ENCODE measurements at regions not wholly inside any gene's neighbourhood (a gene's known extent, or its start where the extent isn't known, plus 50 kb on each side); places are given as distances from the start of the nearest gene placed in this dataset.

DNA sequence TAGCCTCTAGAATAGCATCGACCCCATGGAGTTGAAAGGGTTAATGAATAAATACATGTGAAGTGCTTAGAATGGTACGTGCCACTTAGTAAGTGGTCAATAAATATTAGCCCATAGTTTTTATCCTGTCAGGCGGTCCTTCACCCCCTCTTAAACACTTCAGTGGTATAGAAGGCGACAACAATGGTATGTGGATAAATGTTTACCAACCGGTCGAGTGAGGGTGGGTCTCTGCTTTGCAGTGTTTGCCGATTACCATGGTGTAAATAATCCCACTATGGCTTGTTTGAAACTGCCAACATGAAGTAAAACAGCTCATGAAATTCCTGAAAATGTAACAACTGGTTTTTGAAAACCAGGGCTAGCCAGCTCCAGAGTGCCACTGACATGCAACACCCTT is 541.2 kb downstream of the BUD13 start:
- DNase-seq (ENCODE audit: low spot score) = no peak
- no peak for TF ChIP-seq CTCF (IDR thresholded peaks at IDR 0.05; ENCODE audit: borderline replicate concordance, control extremely low read depth, extremely low read depth, insufficient read depth, missing control alignments)
- in situ Hi-C loops (cut with MboI; ENCODE audit: low sequenced_read_pairs, unreplicated experiment) = no loop called here

DNA sequence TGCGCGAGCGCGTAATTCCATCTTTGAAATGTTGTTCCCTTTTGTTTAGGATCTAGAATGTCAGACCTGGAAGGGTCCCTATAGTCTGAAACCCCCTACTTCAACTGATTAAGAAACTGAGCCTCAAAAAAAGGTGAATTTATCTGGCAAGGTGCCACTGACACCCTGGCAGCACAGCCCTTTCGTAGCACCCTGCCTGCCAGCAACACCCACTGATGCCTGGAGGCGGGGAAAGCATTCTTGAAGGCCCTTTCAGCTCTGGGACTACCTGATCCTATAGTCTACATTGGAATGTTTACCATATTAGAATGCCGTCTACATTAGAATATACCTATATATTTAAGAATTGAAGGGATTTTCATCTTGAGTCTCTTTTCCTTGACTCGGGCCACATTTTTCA is 542.3 kb downstream of the BUD13 start:
- TF ChIP-seq CTCF (IDR thresholded peaks at IDR 0.05; ENCODE audit: borderline replicate concordance, control extremely low read depth, extremely low read depth, insufficient read depth, missing control alignments) = no peak
- in situ Hi-C loops (cut with MboI; ENCODE audit: low sequenced_read_pairs, unreplicated experiment) = no loop called here
- no peak for DNase-seq (ENCODE audit: low spot score)

- no peak for DNase-seq (ENCODE audit: low spot score)
- TF ChIP-seq CTCF (IDR thresholded peaks at IDR 0.05; ENCODE audit: borderline replicate concordance, control extremely low read depth, extremely low read depth, insufficient read depth, missing control alignments) = no peak
- in situ Hi-C loops (cut with MboI; ENCODE audit: low sequenced_read_pairs, unreplicated experiment) = no loop called here
Measured at GRCh38 chr11:116229236-116229970, 543.4 kb downstream of the BUD13 start.

DNA sequence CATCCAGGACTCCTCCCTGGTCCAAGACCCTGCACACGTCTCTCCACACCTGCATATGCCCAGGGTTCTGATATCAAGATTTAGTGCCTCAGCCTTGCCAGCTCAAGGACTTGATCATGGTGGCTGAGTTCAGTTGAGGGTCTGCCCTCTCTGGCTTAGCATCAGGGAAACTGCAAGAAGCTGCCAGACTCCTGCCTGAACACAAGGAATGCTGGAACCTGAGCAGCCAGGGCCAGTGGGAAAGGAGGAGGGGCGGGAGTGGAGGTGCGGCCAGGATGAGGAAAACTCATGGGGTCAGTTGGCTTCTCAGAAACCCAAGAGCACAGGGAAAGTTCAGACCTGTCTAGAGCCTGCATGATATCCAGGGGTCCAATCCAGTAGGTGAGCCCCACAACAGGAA is 546.1 kb downstream of the BUD13 start:
- in situ Hi-C loops (cut with MboI; ENCODE audit: low sequenced_read_pairs, unreplicated experiment) = no loop called here

DNA sequence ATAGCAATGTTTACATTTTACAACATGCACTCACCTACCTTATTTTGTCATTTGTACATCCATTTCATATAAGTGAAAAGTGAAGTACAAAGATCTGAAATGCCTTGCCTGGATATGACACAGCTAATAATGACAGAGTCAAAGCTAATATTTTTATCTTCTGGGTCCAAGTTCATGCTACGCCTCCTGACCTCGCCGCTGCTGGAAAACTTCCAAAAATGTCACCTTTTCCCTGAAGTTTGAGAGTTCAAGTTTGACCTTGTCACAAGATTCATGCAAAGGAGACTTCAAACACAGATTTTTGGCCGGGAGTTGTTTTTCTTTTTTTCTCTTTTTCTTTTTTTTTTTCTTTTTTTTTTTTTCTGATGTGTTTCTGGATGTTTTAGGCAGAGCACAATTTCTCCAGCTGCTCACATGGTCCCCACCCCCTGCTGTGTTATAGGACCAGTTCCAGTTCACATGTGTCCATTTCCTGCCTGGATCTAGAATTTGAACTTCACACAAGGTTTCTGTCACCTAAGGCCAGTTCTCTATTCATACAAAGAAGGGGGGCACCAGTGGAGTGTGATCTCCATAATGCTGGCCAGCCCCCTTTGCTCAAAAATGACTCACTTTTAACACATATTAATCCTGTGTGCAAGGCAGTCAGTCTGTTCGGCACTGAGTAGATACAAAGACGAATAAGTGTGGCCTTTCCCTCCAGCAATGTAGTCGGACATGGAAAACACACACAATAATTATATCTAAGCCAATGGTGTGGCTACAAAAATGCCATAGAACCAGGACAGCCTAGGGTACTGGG is 546.8 kb downstream of the BUD13 start:
- TF ChIP-seq CTCF (IDR thresholded peaks at IDR 0.05; ENCODE audit: borderline replicate concordance, control extremely low read depth, extremely low read depth, insufficient read depth, missing control alignments) = no peak
- in situ Hi-C loops (cut with MboI; ENCODE audit: low sequenced_read_pairs, unreplicated experiment) = no loop called here
- no peak for DNase-seq (ENCODE audit: low spot score)

More for the DNA sequence above, 546.1 kb downstream of the BUD13 start:
- TF ChIP-seq CTCF (IDR thresholded peaks at IDR 0.05; ENCODE audit: borderline replicate concordance, control extremely low read depth, extremely low read depth, insufficient read depth, missing control alignments) = no peak
- DNase-seq (ENCODE audit: low spot score) = no peak

DNA sequence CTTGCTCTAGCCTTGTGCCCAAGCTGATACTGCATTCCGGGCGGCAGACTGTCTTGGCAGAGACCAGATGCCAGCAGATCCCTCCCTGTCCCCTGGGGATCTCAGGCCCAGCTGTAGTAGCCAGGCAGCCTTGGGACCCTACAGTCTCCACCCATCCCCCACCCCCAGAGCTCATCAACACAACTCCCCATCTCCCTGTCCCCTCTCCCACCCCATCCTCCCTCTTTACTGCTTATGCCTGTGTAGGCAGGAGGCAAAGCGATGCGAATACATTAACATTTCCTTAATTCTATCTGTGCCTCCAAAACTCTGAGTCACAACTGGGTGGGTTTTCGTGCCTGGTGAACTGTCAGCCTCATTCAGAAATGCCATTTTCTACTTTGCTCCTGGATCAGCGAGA is 547.6 kb downstream of the BUD13 start:
- no peak for DNase-seq (ENCODE audit: low spot score)
- in situ Hi-C loops (cut with MboI; ENCODE audit: low sequenced_read_pairs, unreplicated experiment) = no loop called here
- TF ChIP-seq CTCF (IDR thresholded peaks at IDR 0.05; ENCODE audit: borderline replicate concordance, control extremely low read depth, extremely low read depth, insufficient read depth, missing control alignments) = no peak

Data from GM13976 (cell line).